GM23248 (cell line): ENCODE measurements at regions not wholly inside any gene's neighbourhood (a gene's known extent, or its start where the extent isn't known, plus 50 kb on each side); places are given as distances from the start of the nearest gene placed in this dataset.
"Not testable (repeated sequence)": the region's sequence is repeated elsewhere in the genome, so short reads cannot be mapped to it uniquely, and the experiment has no call there.

ENCODE experiments used
- DNase-seq: peaks from one replicate; pipeline ENCODE4 v3.0.0-alpha.2; 2015
- H2AFZ ChIP-seq: fragments of 200-600 bp; sonication (generic); 2 replicates; pipeline ENCODE4 v1.6.1; 2016; ENCODE audit warnings: antibody characterized with exemption
- H3F3A ChIP-seq: fragments of 200-600 bp; sonication (generic); 2 replicates; pipeline ENCODE4 v1.6.1; 2016; ENCODE audit warnings: mild to moderate bottlenecking, antibody characterized with exemption, mixed run types; ENCODE audit not compliant: insufficient read depth
- H3K27ac ChIP-seq: fragments of 200-600 bp; sonication (generic); 2 replicates; pipeline ENCODE4 v1.5.1; 2016; ENCODE audit warnings: mild to moderate bottlenecking
- H3K27me3 ChIP-seq: fragments of 200-600 bp; sonication (generic); replicated peaks from 2 replicates; pipeline ENCODE4 v1.6.1; 2016; ENCODE audit warnings: mild to moderate bottlenecking; ENCODE audit not compliant: insufficient read depth
- H3K36me3 ChIP-seq: fragments of 200-600 bp; sonication (generic); 2 replicates; pipeline ENCODE4 v1.6.1; 2016; ENCODE audit warnings: low read depth, mild to moderate bottlenecking
- H3K4me1 ChIP-seq: fragments of 200-600 bp; sonication (generic); 2 replicates; pipeline ENCODE4 v1.6.1; 2016; ENCODE audit warnings: mild to moderate bottlenecking; ENCODE audit not compliant: insufficient read depth
- H3K4me2 ChIP-seq: fragments of 200-600 bp; sonication (generic); one replicate; pipeline ENCODE4 v1.6.1; 2016; ENCODE audit warnings: mild to moderate bottlenecking; ENCODE audit not compliant: unreplicated experiment
- H3K4me3 ChIP-seq: fragments of 200-600 bp; sonication (generic); 2 replicates; pipeline ENCODE4 v1.5.1; 2016; ENCODE audit warnings: mild to moderate bottlenecking
- H3K79me2 ChIP-seq: fragments of 200-600 bp; sonication (generic); 2 replicates; pipeline ENCODE4 v1.6.1; 2016; ENCODE audit warnings: mild to moderate bottlenecking; ENCODE audit not compliant: insufficient read depth
- H3K9ac ChIP-seq: fragments of 200-600 bp; sonication (generic); 2 replicates; pipeline ENCODE4 v1.6.1; 2016; ENCODE audit warnings: mild to moderate bottlenecking
- H3K9me2 ChIP-seq: fragments of 200-600 bp; sonication (generic); 2 replicates; pipeline ENCODE4 v1.6.1; 2016; ENCODE audit warnings: mixed run types, mild to moderate bottlenecking, moderate library complexity; ENCODE audit not compliant: insufficient read depth
- H3K9me3 ChIP-seq: fragments of 200-600 bp; sonication (generic); one replicate; pipeline ENCODE4 v1.6.1; 2017; ENCODE audit warnings: low read depth
- H4K20me1 ChIP-seq: fragments of 200-600 bp; sonication (generic); 2 replicates; pipeline ENCODE4 v1.6.0; 2016; ENCODE audit not compliant: insufficient read depth
- WGBS, 2 experiments: methylation state at CpG; one replicate each; pipeline ENCODE4 v1.1.6; 2015 to 2017; ENCODE audit warnings: low lambda C conversion rate in 2 of 2, low coverage in 1 of 2; ENCODE audit errors: missing lambda C conversion rate in 2 of 2; 5-methylcytosine and 5-hydroxymethylcytosine counted together
- in situ Hi-C: fragments of 300-500 bp; cut with MboI; formaldehyde crosslinking; loops from 2 replicates; pipeline ENCODE4 v1.15.0; 2020

- not testable (repeated sequence) for DNase-seq, H2AFZ ChIP-seq, H3K4me2 ChIP-seq
Measured at GRCh38 chr9:42365244-42365945, 181.9 kb downstream of the SPATA31A6 start.

GRCh38 chr9:42368279-42368881, 184.9 kb downstream of the SPATA31A6 start:
- H3K9ac ChIP-seq, in situ Hi-C loops, H3K9me2 ChIP-seq, H4K20me1 ChIP-seq, H3K36me3 ChIP-seq, H3F3A ChIP-seq, H3K4me3 ChIP-seq, H3K4me2 ChIP-seq, DNase-seq, H2AFZ ChIP-seq, H3K9me3 ChIP-seq, H3K4me1 ChIP-seq, H3K27me3 ChIP-seq, H3K79me2 ChIP-seq, H3K27ac ChIP-seq: not testable (repeated sequence)
- 13 to 21% methylated on average over 1 of the region's 1 CpG for WGBS, 2 experiments

More at GRCh38 chr9:42365244-42365945, 181.9 kb downstream of the SPATA31A6 start:
- H3K4me1 ChIP-seq, H3K27ac ChIP-seq, H4K20me1 ChIP-seq, H3K9me2 ChIP-seq, in situ Hi-C loops, H3K36me3 ChIP-seq, H3K9ac ChIP-seq, H3K27me3 ChIP-seq, H3K4me3 ChIP-seq, H3F3A ChIP-seq, H3K79me2 ChIP-seq, H3K9me3 ChIP-seq: not testable (repeated sequence)
- WGBS, 2 experiments = 41% methylated on average over 7 of the region's 7 CpGs

- in situ Hi-C loops, H3K9me2 ChIP-seq, H3K27me3 ChIP-seq, DNase-seq, H3K9ac ChIP-seq, H3K27ac ChIP-seq, H3K4me2 ChIP-seq, H3K36me3 ChIP-seq, H3K9me3 ChIP-seq, H3K4me3 ChIP-seq, H3K79me2 ChIP-seq, H3F3A ChIP-seq, H3K4me1 ChIP-seq, H4K20me1 ChIP-seq, H2AFZ ChIP-seq: not testable (repeated sequence)
- WGBS, 2 experiments = 0 to 5% methylated on average over 3 of the region's 3 CpGs
Measured at GRCh38 chr9:42370172-42370571, 186.7 kb downstream of the SPATA31A6 start.

GRCh38 chr9:42371417-42371816, 188.0 kb downstream of the SPATA31A6 start:
- H3K4me2 ChIP-seq, H2AFZ ChIP-seq, H3K4me3 ChIP-seq, H4K20me1 ChIP-seq, H3K27me3 ChIP-seq, H3K79me2 ChIP-seq, in situ Hi-C loops, H3K9me2 ChIP-seq, H3K9me3 ChIP-seq, H3K36me3 ChIP-seq, H3K27ac ChIP-seq, H3K9ac ChIP-seq, H3F3A ChIP-seq, DNase-seq, H3K4me1 ChIP-seq: not testable (repeated sequence)
- 0 to 5% methylated on average over 1 of the region's 1 CpG for WGBS, 2 experiments

GRCh38 chr9:42377530-42378417, 194.3 kb downstream of the SPATA31A6 start:
- in situ Hi-C loops, DNase-seq: not testable (repeated sequence)
- WGBS, 2 experiments = 34 to 35% methylated on average over 23 of the region's 23 CpGs

More at GRCh38 chr9:42377530-42378417, 194.3 kb downstream of the SPATA31A6 start:
- H3F3A ChIP-seq, H3K27ac ChIP-seq, H3K9ac ChIP-seq, H3K4me3 ChIP-seq, H4K20me1 ChIP-seq, H3K4me1 ChIP-seq, H3K36me3 ChIP-seq, H3K9me2 ChIP-seq, H2AFZ ChIP-seq, H3K9me3 ChIP-seq, H3K27me3 ChIP-seq, H3K4me2 ChIP-seq, H3K79me2 ChIP-seq: not testable (repeated sequence)
